GM12875 (cell line): ENCODE measurements at regions not wholly inside any gene's neighbourhood (a gene's known extent, or its start where the extent isn't known, plus 50 kb on each side); places are given as distances from the start of the nearest gene placed in this dataset.

Experiments
- H3K4me3 ChIP-seq: one replicate; pipeline ENCODE4 v1.5.1; 2011; ENCODE audit warnings: low read depth, low read length, control low read depth
- CTCF ChIP-seq: IDR thresholded peaks from 2 replicates; pipeline ENCODE4 v1.5.1; 2011; ENCODE audit warnings: low read depth, mild to moderate bottlenecking, control low read depth, inconsistent platforms, low read length, moderate library complexity, borderline replicate concordance; ENCODE audit not compliant: insufficient read depth

GRCh38 chr5:3377831-3378230 lies 217.8 kb upstream of the IRX1 start:
- no peak for TF ChIP-seq CTCF
- no peak overlapping the region for H3K4me3 ChIP-seq

- TF ChIP-seq CTCF = no peak
Observed at GRCh38 chr5:3377176-3377575, 218.5 kb upstream of the IRX1 start.

GRCh38 chr5:3376611-3377010 lies 219.0 kb upstream of the IRX1 start:
- no peak for TF ChIP-seq CTCF
- H3K4me3 ChIP-seq = no peak overlapping the region

More at GRCh38 chr5:3377176-3377575, 218.5 kb upstream of the IRX1 start:
- no peak overlapping the region for H3K4me3 ChIP-seq

- H3K4me3 ChIP-seq = no peak overlapping the region
- no peak for TF ChIP-seq CTCF
Observed at GRCh38 chr5:3375586-3376311, 219.9 kb upstream of the IRX1 start.

GRCh38 chr5:3373391-3373790 lies 222.2 kb upstream of the IRX1 start:
- TF ChIP-seq CTCF = no peak
- no peak overlapping the region for H3K4me3 ChIP-seq

GRCh38 chr5:3372289-3372688 lies 223.3 kb upstream of the IRX1 start:
- H3K4me3 ChIP-seq = no peak overlapping the region
- TF ChIP-seq CTCF = no peak

- no peak overlapping the region for H3K4me3 ChIP-seq
- no peak for TF ChIP-seq CTCF
Observed at GRCh38 chr5:3365501-3366215, 230.0 kb upstream of the IRX1 start.
